ENCODE measurements at regions not wholly inside any gene's neighbourhood (a gene's known extent, or its start where the extent isn't known, plus 50 kb on each side); places are given as distances from the start of the nearest gene placed in this dataset.

GRCh38 chr12:115204957-115205754 lies 521.2 kb upstream of the TBX3 start:
- no peak for DNase-seq

DNA sequence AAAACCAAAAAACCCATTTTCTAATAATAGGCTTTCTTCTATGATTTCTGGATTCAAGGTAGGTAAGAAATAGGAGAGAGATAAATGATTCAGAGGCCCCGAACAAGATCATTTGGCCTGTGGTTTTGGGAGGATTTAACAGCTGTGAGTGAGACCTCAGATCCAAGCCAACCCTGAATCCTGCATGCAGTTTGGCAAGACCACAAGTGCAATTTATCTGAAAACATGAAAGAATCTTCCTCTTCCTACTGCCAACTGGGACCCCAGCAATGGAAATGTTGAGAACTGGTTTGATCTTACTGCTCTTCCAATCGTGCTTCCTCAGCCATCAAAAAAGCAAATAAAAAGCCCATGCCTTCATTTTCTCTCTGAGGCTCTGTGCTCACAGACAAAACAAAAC lies 519.7 kb upstream of the TBX3 start:
- no peak for DNase-seq

GRCh38 chr12:115201966-115202365 lies 518.0 kb upstream of the TBX3 start:
- DNase-seq: no peak

GRCh38 chr12:115199831-115200230 lies 515.9 kb upstream of the TBX3 start:
- DNase-seq: no peak

- DNase-seq: no peak
Observed at GRCh38 chr12:115194857-115195256, 510.9 kb upstream of the TBX3 start.

GRCh38 chr12:115194448-115194847 lies 510.5 kb upstream of the TBX3 start:
- no peak for DNase-seq

- no peak for DNase-seq
Observed at GRCh38 chr12:115191342-115191741, 507.4 kb upstream of the TBX3 start.

GRCh38 chr12:115190010-115190770 lies 506.2 kb upstream of the TBX3 start:
- no peak for DNase-seq

DNA sequence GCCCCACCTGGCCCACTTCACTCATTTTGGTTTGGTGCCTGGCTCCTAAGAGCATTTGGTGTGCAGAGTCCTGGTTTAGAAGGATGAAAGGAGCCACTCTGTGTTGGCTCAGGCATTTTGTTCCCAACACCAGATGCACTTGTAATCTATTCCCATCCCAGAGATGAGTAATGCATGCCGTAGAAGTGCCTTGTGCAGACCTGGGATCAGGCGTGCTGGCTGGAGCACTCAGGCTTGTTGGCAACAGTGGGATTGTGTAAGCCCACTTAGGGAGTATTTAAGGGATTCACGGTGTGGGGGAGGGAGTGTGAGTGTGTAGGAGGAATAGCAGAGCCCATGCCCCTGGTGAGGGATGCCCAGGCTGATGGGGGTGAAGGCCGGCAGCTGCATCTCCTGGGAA lies 501.5 kb upstream of the TBX3 start:
- no peak for DNase-seq

DNA sequence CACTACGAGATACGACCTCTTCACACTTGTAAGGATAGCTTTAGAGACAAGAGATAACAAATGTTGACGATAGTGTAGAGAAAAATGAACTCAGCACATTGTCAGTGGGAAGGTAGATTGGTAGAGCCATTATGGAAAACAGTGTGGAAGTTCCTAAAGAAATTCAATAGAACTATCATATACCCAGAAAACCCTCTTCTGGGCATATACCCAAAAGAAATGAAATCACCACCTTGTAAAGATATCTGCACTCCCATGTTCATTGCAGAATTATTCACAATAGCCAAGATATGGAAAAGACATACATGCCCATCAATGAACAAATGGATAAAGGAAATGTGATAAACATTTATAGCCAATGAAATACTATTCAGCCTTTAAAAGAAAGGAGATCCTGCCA lies 499.8 kb upstream of the TBX3 start:
- no peak for DNase-seq

GRCh38 chr12:115177899-115178298 lies 493.9 kb upstream of the TBX3 start:
- DNase-seq: no peak

DNA sequence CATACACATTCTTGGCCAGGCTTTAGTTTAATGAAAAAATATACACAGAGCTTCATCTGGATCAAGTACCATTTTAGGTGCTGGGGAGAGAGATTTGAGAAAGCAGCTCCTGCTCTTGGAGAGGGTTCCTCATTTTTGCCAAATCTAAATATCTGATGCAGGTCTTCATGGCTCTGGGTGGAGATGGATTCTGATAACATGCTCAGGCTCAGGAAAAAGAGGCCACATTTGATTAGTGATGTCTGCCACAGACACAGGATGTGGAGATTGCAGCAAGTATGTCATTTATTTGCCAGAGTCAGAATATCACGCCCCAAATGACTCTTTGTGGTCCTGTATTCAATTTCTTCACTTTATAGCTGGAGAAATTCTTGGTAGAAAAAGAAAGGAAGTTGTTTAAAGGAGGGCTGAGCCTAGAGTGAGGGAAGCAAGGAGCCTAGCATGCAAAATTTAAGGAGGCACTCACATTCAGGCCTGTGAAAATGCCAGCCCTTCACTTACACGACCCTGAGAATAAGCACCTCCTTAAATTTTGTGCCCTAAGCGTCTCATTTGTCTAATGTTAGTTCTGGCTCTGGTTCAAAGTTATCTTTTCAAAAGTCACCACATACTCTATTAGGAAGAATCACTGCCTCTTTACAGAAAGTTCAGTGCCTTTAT lies 492.9 kb upstream of the TBX3 start:
- DNase-seq: no peak

- DNase-seq: no peak
Observed at GRCh38 chr12:115174920-115175319, 490.9 kb upstream of the TBX3 start.

- DNase-seq: no peak
Observed at GRCh38 chr12:115172521-115172920, 488.5 kb upstream of the TBX3 start.

- DNase-seq: no peak
Observed at GRCh38 chr12:115169981-115170380, 486.0 kb upstream of the TBX3 start.

GRCh38 chr12:115166698-115167315 lies 482.8 kb upstream of the TBX3 start:
- no peak for DNase-seq

DNA sequence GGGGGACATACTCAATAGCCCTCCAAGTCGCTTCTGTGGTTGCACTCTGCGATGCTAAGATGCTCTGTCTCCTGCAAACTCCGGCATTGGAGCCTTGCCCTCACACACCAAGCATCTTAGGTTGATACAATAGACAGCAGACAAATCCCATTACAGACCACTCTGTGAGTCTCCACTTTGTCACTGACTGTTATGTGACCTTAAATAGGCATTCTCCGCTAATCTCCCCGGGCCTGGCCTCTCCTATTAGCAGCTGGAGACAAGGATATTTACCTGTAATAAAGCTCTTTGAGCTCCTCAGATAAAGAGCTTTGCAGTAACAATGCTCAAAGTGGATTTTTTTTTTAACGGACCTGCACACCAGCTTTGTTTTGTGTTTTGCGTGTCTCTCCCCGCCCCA lies 479.7 kb upstream of the TBX3 start:
- no peak for DNase-seq

- no peak for DNase-seq
Observed at GRCh38 chr12:115160271-115161128, 476.5 kb upstream of the TBX3 start.

GRCh38 chr12:115158816-115159215 lies 474.8 kb upstream of the TBX3 start:
- DNase-seq: no peak

DNA sequence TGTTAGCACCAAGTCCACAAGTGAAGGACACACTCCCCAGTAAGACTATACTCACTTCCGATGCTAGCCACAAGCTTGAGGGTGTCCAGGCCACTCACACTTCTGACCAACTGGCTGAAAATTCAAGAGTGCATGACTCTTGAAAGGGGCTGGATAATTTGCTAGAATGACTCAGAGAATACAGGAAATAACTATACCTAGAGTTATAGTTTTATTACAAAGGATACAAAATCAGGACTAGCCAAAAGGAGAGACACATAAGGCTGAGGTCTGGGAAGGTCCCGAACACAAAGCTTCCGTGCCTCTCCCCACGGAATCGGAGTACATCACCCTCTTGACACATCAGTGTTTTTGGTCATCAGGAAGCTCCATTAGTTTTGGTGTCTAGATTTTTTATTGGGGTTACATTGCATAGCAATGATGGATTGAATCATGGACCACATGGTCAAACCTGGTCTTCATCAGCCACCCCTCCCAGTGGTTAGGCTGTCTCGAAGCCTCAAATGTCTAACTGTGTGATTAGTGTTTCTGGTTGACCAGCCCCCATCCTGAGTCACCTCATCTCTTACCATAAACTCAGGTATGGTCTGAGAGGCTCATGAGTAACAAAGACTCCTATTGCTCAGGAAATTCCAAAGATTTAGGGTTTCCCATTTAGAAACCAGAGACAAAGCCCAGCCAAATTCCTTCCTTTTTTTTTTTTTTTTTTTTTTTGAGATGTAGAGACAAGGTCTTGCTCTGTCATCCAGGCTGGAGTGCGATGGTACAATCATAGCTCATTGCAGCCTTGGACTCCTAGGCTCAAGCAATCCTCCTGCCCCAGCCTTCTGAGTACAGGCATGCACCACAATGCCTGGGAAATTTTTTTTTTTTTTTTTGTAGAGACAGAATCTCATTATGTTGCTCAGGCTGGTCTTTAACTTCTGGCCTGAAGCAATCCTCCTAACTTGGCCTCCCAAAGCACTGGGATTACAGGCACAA lies 472.0 kb upstream of the TBX3 start:
- DNase-seq: no peak
